GM20431 (cell line): ENCODE measurements at regions not wholly inside any gene's neighbourhood (a gene's known extent, or its start where the extent isn't known, plus 50 kb on each side); places are given as distances from the start of the nearest gene placed in this dataset.
"Not testable (repeated sequence)": the region's sequence is repeated elsewhere in the genome, so short reads cannot be mapped to it uniquely, and the experiment has no call there.

Source experiments
- in situ Hi-C: fragments of 300-500 bp; cut with MseI, MboI; formaldehyde crosslinking; loops from one replicate; pipeline ENCODE4 v1.15.0; 2020; ENCODE audit warnings: low sequenced_read_pairs; ENCODE audit not compliant: unreplicated experiment

DNA sequence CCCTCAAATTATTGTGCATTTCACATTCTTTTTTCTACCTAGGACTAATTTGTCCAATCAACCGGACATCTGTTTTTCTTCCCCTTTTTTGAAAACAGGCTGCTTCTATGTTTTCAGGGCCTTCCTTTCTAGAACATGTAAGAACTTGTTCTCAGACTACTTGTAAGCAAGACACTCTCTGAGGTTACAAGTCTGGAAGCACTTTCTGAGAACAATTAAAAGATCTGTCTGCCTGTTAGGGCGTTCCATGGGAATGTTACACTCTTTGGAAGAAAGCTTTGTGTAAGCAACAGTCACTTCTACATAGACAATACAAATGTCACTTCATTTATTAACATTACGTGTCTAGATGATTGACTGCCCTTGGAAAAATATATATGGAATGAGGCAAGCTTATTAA is 50.9 kb upstream of the HSPB3 start:
- in situ Hi-C loops, result loop anchor here (25.0 kb wide), 1 partner anchor 142 kb away; no protein-coding TSS in a partner anchor

DNA sequence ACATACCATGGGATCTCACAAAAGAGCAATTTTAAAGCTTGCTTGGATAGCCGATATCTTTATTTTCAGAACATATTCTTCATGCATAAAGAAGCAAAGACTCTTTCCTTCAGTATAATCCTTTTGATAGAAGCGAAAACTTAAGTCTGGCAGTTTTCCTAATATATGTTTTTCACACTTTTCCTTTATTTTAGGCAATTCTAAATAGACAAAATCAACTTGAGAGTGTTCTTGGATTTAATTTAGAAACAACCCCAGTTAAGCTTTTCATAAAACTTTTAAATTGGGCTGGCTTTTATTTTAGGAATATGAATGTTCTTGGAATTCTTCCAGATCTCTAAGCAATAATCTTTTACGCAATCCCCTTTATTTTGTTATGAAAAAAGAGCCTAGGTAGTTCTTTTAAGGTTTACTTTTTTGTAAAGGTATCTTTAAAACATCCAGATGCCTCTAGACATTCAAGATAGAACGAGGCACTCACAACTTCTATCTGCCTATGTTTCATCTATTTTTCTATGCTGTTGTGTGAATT is 51.5 kb upstream of the HSPB3 start:
- in situ Hi-C loops, result loop anchor here (25.0 kb wide), 1 partner anchor 142 kb away; no protein-coding TSS in a partner anchor

DNA sequence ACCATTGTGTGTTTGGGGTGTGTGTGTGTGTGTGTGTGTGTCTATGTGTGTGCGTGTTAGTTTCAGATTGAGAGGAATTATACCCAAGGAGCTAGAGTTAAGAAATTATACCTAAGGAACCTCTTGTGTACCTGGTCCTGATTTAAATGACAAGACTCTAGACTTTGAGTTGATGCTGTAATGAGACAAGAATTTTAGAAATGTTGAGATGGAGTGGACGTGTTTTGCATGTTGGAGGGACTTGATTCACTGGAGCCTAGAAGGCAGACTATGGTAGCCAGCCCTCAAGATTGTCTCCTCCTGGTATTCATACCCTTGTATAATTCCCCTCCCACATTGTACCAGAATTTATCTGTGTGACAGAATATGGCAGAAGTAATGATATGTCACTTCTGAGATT is 52.4 kb upstream of the HSPB3 start:
- in situ Hi-C loops, result loop anchor here (25.0 kb wide), 1 partner anchor 141 kb away; no protein-coding TSS in a partner anchor

DNA sequence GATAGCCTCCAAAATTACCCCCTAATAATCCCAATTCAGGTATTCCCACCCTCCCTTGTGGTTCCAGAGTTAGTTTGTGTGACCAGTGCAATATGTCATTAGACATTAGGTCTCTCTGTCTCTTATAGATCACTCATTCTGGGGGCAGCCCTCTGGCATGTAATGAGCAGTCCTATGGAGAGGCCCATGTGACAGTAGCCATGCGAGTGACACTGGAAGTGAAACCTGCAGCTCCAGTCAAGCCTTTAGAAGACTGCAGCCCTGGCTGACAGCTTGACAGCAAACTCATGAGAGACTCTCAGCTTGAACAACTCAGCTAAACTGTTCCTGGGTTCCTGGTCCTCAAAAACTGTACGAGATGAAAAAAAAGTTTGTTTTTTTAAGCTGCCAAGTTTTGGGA is 54.0 kb upstream of the HSPB3 start:
- in situ Hi-C loops, result loop anchor here (25.0 kb wide), 1 partner anchor 139 kb away; no protein-coding TSS in a partner anchor

DNA sequence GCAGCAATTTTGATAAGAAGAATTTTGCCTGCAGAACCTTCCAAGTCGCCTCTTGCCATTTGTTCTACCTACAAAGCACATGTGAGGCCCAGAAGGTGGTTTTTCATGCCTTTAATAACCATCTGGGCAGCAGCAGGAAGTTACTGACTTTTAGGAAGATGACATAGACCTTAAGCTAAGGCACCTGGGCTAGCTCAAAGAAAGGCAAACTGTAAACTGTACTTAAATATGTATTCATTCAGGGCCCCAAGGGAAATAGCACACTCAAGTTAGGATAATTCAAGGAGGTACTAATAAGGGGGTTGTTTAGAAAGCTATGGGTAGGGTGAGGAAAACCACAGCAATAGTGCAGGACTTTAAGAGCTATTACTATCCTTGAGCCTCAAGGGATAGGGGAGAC is 57.3 kb upstream of the HSPB3 start:
- in situ Hi-C loops, result no loop called here

DNA sequence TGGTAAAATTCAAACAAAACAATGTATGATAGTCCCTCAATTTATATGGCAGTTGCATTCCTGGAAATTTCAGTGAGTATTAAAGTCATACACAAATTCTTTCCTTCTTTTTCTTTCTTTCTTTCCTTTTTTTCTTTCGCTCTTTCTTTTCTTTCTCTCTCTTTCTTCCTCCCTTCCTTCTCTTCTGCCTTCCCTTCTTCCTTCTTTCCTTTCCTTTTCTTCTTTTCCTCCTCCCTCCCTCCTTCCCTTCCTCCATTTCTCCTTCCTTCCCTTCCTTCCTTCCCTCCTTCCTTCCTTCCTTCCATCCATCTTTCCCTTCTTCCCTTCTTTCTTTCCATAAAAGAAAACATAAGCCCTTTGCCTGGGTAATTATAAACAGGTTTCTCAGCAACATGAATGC is 58.1 kb upstream of the HSPB3 start:
- in situ Hi-C loops, result no loop called here

DNA sequence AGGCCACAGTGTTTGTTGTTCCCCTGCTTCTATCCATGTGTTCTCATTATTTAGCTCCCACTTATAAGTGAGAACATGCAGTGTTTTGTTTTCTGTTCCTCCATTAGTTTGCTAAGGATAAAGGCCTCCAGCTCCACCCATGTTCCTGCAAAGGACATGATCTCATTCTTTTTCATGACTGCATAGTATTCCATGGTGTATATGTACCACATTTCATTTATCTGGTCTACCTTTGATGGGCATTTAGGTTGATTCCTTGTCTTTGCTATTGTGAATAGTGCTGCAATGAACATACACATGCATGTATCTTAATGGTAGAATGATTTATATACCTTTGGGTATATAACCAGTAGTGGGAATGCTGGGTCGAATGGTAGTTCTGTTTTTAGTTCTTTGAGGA is 62.5 kb upstream of the HSPB3 start:
- in situ Hi-C loops, result not testable (repeated sequence)

DNA sequence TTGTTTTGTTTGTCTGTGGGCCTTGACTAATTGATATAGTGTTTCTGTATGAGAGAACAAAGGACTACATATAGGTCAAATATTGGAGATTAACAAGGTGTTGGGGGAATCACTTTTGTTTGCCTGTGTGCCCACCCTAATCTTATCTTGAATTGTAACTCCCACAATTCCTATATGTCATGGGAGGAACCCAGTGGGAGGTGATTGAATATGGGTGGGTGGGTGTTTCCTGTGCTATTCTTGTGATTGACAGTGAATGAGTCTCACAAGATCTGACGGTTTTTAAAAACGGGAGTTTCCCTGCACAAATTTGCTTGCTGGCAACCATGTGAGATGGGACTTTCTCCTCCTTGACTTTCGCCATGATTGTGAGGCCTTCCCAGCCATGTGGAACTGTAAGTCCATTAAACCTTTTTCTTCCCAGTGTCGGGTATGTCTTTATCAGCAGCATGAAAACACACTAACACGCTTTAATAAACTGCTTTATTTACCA is 64.9 kb upstream of the HSPB3 start:
- in situ Hi-C loops, result no loop called here

DNA sequence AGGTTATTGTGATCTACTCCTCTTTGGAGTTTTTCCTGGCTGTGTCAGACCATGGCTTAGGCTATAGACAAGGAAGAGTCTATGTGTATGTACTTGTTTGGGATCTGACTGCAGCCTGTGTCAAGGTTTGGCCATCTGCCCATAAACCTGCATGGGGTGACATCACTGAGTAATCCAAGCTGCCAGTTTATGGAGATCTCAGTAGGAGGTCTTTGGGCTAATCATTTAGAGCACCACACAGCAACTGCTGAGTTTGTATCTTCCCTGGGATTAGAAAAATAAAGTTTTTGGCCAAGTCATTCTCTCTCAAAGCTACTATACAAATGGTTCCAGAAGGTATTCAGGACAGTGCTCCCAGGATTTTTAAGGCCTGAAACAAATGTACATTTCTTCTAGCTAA is 65.5 kb upstream of the HSPB3 start:
- in situ Hi-C loops, result no loop called here

DNA sequence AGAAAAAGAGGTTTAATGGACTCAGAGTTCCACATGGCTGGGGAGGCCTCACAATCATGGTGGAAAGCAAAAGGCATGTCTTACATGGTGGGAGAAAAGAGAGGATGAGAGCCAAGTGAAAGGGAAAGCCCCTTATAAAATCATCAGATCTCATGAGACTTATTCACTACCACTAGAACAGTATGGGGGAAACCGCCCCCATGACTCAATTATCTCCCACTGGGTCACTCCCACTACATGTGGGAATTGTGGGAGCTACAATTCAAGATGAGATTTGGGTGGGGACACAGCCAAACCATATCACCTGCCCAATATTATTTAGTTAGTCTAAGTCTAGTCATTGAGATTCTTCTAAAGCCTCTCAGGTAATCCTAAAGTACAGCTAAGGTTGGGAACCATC is 66.1 kb upstream of the HSPB3 start:
- in situ Hi-C loops, result not testable (repeated sequence)

DNA sequence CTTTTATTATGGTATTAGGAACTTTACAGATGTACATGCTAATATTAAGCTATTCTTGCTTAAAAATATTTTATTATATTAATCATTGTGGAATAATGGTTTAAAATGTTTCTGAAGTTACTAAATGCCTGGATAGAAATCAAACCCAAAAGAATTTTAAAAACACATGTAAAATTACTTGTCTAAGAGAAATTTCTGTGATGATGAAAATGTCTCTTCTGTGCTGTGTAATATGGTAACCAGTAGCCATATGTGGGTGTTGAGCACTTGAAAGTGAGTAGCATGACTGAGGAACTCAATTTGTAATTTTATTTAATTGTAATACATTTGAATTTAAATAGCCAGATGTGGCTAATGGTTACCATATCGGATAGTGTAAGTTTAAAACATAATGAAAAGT is 66.7 kb upstream of the HSPB3 start:
- in situ Hi-C loops, result no loop called here

DNA sequence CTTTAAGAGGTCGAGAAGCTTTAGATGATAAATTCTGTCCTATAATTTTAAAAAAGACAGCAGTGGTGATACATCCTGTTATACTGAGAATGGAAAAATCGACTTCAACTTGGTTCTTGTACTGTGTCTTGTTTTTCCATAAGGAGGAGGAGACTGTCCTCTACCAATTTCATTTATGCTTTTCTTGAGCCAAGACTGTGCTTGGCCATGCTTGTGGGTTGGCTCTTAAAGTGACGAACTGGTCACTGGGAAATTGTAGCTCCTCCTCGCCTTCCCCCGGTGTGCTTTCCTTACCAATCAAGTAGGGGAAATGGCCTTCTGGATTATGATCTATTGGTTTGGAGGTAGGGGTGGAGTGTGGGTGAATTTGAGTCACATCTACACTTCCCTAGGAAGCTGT is 67.1 kb upstream of the HSPB3 start:
- in situ Hi-C loops, result no loop called here

DNA sequence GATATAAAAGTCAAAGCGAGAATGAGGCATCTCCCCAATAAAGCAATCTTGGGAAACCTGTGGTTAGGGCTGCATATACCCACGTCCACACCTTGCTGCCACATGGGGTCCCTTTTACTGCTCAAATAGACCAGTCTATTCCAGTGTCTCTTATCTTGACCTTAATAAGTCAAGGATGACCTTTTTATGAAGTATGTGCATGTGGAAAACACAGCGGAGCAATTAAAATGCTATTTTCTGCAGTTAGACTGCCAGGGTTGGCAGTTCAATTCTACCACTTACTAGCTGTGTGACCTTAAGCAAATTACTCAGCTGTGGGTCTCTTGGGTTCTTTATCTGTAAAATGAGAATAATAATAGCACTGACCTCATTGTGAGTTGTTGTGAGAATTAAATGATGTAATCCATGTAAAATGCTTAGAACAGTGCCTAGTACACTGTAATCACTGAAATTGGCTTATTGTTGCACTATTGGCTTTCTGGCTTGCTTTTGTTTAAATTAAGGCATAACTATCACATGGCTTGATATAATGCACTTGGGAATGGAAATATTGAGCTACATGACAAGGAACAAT is 67.8 kb upstream of the HSPB3 start:
- in situ Hi-C loops, result no loop called here

DNA sequence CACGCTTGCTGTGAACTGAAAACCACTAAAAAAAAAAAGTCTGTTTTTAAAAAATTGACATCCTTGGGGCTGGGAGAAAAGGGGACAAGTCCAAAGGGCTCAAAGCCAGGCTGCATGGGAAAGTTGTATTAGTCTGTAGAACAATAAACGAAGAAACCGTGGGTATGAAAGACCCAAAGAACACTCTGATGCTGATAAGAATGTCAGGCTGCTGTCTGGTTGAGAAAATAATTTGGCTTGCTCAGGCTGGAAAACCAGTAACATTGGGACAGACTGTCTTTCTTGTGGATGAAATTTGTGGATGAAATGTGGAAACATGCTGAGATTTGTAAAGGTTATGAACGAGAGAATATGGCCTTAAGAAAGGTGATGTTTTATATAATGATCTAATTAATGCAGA is 68.5 kb upstream of the HSPB3 start:
- in situ Hi-C loops, result no loop called here

DNA sequence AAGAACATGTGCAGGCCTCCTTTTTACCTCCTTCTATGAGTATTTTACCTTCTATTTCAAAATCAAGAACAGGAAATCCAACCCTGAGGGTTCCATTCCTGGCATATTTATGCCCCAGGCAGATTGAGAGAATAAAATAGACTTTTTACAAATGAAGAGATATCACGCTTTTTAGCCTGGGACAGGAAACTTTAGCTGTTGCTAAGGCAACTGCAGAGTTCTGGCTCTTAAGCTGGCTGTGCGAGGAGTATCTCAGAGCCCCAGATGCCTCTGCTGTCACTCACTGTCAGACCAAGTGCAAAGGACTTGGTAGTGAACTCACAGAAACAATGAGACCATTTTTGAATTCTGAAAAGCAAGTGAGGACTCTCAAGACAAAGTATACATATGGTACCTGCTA is 69.5 kb upstream of the HSPB3 start:
- in situ Hi-C loops, result no loop called here

DNA sequence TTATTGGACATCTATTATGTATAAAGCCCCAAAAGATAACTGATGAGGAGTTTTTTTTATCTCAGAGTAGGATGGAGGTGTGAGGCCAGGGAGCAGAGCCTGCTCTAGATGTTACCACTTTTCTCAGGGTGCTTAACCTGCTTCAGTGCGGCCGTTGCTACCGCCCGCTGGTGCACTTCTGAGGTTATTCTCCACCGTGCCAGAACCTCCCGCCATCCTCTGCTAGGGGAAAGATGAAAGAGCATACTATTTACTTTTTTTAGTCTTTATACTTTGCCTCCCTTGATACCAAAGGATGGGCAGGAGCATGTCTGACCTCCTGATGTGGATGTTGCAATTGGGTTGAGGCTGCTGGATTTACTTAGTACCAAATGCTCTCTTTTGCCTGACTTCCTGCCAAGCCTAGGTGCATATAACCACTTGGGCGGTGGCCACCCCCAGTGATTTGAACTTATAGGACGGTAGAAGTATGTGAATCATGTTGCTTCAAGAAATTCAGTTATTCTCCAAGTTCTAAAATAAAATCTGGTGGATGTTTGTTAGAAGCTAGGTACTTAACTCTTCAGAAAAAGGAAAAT is 71.1 kb upstream of the HSPB3 start:
- in situ Hi-C loops, result no loop called here

DNA sequence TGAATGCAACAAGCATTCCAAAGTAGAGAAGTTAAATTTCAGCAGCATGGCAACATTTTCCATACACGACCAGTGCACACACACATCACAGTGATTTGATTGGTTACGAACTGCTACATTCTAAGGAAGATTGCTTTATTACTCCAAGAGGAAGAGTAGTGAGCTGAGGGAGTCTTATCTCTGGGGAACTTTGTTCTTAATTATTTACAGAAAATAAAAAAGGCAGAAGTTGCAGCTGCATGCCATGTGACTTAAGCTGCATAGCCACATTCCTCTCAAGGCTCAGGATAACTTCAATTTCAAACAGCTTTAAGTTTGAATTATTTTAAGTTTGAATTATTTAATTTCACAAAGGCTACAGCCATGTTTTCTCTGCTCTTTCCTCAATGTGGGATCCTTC is 71.6 kb upstream of the HSPB3 start:
- in situ Hi-C loops, result no loop called here

DNA sequence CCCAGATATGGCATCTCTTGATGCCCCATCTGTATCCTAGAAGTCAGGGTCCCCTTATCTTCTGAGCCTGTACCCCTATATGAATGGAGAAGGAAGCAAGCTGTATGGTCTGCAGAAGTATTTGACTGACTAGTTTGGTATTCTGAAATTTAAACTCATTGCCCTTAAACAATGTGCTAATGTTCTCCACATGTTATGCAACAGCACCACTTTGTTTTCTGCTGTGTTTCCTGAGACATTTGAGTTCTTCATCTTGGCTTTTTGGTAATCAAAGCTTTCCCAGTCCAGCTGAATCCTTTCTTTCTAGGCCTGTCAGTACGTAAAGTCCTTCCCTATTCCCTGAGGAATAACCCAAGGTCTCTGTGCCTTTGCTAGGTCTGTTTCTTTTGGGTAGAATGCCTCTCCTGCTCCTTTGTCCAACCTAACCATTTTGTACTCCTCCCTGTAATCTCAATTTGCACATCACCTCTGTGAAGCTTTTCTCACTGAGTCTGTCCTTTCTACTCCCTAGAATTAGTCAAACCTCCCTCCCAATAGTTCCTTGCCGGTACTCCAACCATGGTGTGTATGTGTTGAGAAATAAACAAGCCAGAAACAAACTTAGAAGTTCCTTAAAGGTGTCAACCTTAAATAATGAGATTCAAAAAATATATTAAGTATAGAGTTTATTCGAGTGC is 72.1 kb upstream of the HSPB3 start:
- in situ Hi-C loops, result no loop called here

DNA sequence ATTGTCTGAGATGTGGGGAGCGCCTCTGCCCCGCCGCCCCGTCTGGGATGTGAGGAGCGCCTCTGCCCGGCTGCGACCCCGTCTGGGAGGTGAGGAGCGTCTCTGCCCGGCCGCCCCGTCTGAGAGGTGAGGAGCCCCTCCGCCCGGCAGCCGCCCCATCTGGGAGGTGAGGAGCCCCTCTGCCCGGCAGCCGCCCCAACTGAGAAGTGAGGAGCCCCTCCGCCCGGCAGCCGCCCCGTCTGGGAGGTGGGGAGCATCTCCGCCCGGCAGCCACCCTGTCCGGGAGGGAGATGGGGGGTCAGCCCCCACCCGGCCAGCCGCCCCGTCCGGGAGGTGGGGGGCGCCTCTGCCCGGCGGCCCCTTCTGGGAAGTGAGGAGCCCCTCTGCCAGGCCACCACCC is 70.9 kb upstream of the ARL15 start:
- in situ Hi-C loops, result not testable (repeated sequence)

DNA sequence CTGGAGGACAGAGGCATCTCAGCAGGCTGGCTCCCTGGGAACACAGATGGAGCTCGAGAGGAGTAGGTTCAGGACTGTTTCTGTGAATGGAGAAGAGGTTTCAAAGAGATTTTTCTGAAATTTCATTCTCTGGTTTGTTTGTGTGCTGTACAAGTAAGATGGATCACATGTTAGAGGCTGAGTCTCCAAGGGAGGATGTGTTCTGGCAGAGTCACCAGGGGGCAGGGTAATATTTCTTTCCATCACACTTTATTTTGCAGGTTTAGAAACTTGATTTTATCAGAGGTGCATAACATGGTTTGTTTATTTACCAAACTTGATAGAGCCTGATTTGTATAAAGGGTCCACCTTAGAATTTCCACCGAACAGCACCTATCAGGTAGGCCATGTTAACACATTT is 69.2 kb upstream of the ARL15 start:
- in situ Hi-C loops, result no loop called here

DNA sequence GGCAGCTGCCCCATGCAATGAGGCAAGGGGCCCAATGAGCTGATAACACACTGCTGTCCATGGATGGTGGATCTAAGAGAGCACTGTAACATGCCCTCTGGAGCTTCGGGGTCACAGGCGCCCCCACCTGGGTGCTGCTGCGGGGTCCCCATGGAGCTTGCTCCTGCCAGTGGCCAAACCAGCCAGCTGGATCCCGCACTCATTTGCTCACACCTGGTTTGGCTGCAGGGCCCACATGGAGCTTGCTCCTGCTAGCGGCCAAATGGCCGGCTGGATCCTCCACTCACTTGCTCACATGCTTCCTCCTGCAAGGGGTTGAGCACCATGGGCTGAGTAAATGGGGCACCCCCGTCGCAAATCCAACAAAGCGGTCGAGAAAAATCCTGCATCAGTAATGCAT is 68.3 kb upstream of the ARL15 start:
- in situ Hi-C loops, result no loop called here
